HTR-8/SVneo (cell line): ENCODE measurements at regions not wholly inside any gene's neighbourhood (a gene's known extent, or its start where the extent isn't known, plus 50 kb on each side); places are given as distances from the start of the nearest gene placed in this dataset.

Experiments
- DNase-seq: peaks from one replicate; pipeline ENCODE4 v3.0.0; 2011; ENCODE audit warnings: low spot score, mixed read lengths; ENCODE audit not compliant: insufficient read length
- FAIRE-seq: peaks from 2 replicates; lab custom pipeline; 2011; peaks lifted over from hg19 to GRCh38; lab: Jason Lieb, UNC

DNA sequence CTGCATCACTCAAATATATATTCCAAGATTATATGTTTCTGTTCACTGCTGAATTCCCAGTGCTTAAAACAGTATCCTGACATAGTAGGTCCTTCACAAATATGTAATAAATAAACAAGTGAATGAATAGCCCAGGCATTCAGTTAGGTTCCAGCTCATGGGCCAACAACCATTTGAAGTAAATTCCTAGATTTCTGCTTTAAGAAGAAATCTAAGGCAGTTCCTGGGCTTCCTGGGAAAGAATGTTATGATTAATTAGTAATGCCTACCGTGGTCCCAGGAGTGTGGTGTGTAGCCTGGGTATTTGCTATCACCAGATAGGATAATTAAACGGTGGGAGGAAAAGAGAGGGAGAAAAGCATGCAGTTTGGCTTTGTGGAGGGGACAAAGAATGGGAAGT is 576.8 kb downstream of the SOX6 start:
- FAIRE-seq (no peak), DNase-seq (no peak)

DNA sequence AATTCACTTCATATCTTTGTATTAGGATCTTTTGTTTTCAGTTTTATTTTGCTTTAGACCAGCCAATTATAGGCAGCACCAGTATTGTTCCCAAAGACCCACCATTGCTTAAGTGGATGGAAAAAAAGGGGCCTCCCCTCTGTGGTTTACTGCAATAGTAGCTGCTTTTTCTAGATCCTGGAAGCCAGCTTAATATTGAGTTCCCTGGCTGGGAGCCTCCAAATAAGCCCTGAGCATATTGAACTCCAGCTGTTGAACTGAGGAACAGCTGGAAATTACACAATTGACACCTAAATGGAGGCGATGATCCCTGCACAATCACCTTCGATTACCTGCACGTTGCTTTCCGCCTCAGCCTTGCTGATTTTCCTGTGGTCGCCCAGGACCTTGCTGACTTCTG is 576.0 kb downstream of the SOX6 start:
- FAIRE-seq (no peak), DNase-seq (no peak)

DNA sequence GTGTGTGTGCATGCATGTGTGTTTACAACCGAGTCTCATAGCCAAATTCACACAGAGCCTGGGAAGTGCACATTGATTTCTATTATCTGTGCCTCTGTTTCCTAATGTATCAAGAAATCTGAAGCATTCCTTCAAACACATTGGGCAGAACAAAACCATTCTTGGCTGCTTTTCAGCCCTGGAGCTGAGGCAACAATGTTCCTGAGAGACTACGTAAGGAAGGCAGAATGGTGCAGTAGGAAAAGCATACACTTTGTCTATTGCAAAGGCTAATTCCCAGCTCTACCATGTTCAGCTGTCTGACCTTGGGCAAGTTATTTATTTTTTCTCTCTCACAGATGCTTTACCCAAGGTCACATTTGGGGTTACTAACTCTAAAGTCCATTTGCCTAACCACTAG is 575.5 kb downstream of the SOX6 start:
- DNase-seq (no peak), FAIRE-seq (no peak)

DNA sequence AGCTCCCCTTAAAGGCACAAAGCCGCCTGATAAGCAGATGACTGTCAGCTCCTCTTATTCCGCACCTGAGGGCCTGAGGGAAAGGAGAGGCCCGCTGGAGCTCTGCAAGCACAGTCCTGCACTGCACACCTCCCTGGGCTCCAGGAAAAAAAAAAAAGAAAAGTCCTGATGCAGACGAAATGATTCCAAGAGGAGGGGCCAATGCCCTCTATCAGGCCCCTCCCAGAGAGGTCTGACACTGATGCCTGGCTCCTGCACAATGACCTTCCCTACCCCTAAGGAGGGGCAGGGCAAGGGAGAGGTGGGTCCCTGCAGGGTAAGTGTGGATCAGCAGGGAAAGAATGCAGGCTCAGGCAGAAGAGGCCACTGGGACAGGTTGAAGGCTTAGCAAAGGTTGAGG is 572.7 kb downstream of the SOX6 start:
- DNase-seq (no peak), FAIRE-seq (no peak)

- FAIRE-seq (no peak), DNase-seq (no peak)
Observed at GRCh38 chr11:15793043-15793996, 563.0 kb downstream of the SOX6 start.

GRCh38 chr11:15794361-15795150 is 561.8 kb downstream of the SOX6 start:
- DNase-seq: no peak
- FAIRE-seq: no peak

DNA sequence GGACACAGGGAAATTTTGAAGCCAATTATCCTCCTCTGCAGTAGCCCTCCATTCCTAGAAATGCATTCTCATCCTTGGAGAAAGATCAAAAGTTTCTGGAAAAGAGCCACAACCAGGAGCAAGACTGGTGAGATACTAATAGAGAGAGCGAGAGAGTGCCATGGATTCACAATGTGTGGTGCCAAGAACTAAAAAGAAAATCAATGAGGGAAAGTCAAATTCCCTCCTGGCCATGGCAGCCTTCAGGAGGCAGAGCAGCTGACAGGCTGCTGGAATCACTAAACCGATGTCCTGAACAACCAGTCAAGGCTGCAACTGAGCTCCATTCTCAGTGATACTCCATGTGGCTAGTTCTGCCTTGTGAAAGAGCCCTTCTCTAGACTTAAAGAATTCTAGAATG is 561.0 kb downstream of the SOX6 start:
- FAIRE-seq: no peak
- DNase-seq: no peak

GRCh38 chr11:15800111-15800800 is 556.1 kb downstream of the SOX6 start:
- FAIRE-seq (no peak), DNase-seq (no peak)

DNA sequence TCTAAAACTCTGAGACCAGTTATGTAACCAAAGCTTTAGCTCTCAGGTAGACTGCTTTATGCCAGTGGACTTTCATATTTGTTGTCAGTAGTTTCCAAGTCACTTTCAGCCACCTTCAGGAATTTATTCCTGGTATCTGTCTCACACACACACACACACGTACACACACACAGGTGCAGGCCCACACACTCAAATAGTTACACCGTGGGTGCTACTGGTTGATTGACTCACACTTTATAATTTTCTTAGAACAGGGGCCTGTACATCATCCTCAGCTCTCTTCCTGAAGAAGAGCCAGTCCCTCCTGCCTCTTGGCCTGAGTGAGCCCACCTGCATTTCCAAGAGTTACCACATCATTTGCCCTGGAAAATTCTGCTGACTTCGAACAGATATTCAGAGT is 555.2 kb downstream of the SOX6 start:
- FAIRE-seq: no peak

DNA sequence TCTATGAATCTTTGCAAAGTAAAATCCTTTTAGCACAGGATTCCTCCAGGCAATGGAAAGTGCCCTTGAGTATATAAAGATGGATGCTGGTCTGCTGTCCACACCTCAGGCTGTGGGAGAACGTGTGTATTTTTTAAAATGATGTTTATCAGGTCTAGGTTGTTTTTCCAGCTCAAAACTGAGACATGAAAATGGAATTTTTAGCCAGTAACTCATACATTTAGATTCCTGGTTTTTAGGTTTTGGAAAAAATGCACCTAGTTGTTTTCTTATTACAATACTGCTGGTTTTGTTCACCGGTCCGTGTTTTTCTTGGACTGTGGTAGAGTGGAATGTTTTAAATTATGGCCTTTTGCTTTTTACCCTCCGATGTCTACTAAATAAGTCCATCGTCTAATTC is 554.7 kb downstream of the SOX6 start:
- DNase-seq (no peak), FAIRE-seq (no peak)

More for the DNA sequence above, 555.2 kb downstream of the SOX6 start:
- DNase-seq: no peak

DNA sequence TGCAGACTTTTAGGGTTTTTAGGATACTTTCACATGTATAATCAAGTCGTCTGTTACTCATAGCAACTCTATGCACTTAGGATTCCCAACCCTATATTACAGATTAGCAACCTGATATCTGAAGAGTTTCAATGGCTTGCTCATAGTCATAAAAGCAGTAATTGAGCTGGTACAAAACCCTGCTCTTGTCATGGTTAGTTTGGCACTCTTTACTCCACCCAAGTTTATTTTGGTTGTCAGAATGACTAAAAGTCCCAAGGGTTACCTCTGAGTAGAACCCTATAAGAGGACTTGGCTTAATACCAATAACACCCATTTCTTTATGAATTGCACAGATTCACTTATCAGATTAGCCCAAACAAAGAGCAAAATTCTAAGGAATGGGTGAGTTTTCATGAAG is 550.6 kb downstream of the SOX6 start:
- DNase-seq (no peak), FAIRE-seq (no peak)

DNA sequence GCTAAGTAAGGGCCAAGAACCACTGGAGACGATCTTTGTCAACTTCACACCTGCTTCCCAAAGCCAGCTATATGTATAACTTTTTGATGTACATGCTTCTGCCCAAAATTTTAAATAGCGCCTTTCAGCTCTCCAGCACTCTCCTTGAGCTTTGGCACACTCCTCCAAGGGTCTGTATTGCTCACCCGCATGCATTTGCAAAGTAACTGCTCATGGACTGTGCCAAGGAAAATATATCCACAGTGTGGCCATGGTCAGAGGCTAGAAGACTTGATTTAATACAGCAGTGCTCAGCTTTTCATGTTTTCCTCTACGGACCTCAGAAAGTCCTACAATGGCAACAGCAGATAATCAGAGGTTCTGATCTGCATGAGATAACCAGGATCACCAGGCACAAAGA is 550.1 kb downstream of the SOX6 start:
- DNase-seq (no peak), FAIRE-seq (no peak)

- DNase-seq (no peak), FAIRE-seq (no peak)
Observed at GRCh38 chr11:15807827-15808226, 548.5 kb downstream of the SOX6 start.

- FAIRE-seq (no peak), DNase-seq (no peak)
Observed at GRCh38 chr11:15810082-15810481, 546.3 kb downstream of the SOX6 start.

- FAIRE-seq: no peak
- no peak for DNase-seq
Observed at GRCh38 chr11:15810525-15810924, 545.8 kb downstream of the SOX6 start.

GRCh38 chr11:15815246-15816195 is 540.8 kb downstream of the SOX6 start:
- FAIRE-seq: no peak
- DNase-seq: no peak

GRCh38 chr11:15816260-15816871 is 540.0 kb downstream of the SOX6 start:
- DNase-seq (no peak), FAIRE-seq (no peak)

GRCh38 chr11:15817001-15817400 is 539.3 kb downstream of the SOX6 start:
- DNase-seq: no peak
- no peak for FAIRE-seq

- no peak for DNase-seq
- FAIRE-seq: no peak
Observed at GRCh38 chr11:15818132-15818842, 538.1 kb downstream of the SOX6 start.
